ENCODE measurements at regions not wholly inside any gene's neighbourhood (a gene's known extent, or its start where the extent isn't known, plus 50 kb on each side); places are given as distances from the start of the nearest gene placed in this dataset.

DNA sequence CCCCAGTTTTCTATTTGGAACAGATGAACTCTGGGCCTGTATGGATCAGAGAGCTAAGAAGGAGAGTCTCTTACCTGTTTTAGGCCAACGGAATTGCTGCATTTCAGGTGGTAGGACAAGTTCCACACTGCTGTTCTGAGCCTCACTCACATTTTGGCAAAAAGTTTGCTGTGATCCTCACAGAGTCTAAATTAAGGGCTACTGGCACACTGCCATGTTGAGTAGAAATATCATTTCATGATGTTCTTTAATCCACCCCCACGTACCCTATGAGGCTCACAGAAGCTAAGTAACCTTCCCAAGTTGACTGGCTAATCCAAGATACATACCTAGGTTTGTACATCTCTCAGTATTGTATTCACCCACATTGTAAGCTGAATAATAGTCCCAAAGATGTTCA, 447.2 kb downstream of the INHBA start:
- H3K4me2 ChIP-seq (ENCODE audit: low read length), result no peak overlapping the region

GRCh38 chr7:41255113-41255512, 447.8 kb downstream of the INHBA start:
- Histone ChIP-seq H3K36me3 (ENCODE audit: insufficient read depth, low read length) (no peaks in the 10 kb centered on the region), H4K20me1 (ENCODE audit: insufficient read depth) (no peaks in the 10 kb centered on the region), H3K4me2 (ENCODE audit: low read length) (no peak overlapping the region), H3K9me2 (ENCODE audit: insufficient read depth, low read length) (no peaks in the 10 kb centered on the region), H3F3A (ENCODE audit: insufficient read depth, low read length, poor library complexity, severe bottlenecking) (no peaks in the 10 kb centered on the region), H3K79me2 (replicated peaks; ENCODE audit: insufficient read depth, low read length) (no peaks in the 10 kb centered on the region), H3K27ac (ENCODE audit: low read length) (no peak overlapping the region), H3K9ac (ENCODE audit: low read length) (no peak overlapping the region), H2AFZ (ENCODE audit: low read depth, low read length) (no peak overlapping the region), H3K9me3 (ENCODE audit: low read length) (no peaks in the 10 kb centered on the region), H3K27me3 (ENCODE audit: insufficient read depth, low read depth, low read length) (no peaks in the 10 kb centered on the region), H3K4me3 (ENCODE audit: low read length) (no peak overlapping the region)
- TF ChIP-seq EP300 (conservative IDR thresholded peaks at IDR 0.05; ENCODE audit: poor library complexity, severe bottlenecking) (no peak), MXI1 (conservative IDR thresholded peaks at IDR 0.05; ENCODE audit: poor library complexity, severe bottlenecking) (no peak), TAF1 (IDR thresholded peaks at IDR 0.05; ENCODE audit: low read depth) (no peak), POLR2AphosphoS5 (IDR thresholded peaks at IDR 0.05) (no peak), REST (IDR thresholded peaks at IDR 0.05; ENCODE audit: borderline replicate concordance) (no peak), RAD21 (conservative IDR thresholded peaks at IDR 0.05) (no peak), SMC3 (conservative IDR thresholded peaks at IDR 0.05; ENCODE audit: poor library complexity) (no peak), EZH2 (IDR thresholded peaks at IDR 0.05; ENCODE audit: borderline replicate concordance, insufficient read depth, low read length, poor library complexity, severe bottlenecking) (no peak)
- TF ChIP-seq, protein P1, sequence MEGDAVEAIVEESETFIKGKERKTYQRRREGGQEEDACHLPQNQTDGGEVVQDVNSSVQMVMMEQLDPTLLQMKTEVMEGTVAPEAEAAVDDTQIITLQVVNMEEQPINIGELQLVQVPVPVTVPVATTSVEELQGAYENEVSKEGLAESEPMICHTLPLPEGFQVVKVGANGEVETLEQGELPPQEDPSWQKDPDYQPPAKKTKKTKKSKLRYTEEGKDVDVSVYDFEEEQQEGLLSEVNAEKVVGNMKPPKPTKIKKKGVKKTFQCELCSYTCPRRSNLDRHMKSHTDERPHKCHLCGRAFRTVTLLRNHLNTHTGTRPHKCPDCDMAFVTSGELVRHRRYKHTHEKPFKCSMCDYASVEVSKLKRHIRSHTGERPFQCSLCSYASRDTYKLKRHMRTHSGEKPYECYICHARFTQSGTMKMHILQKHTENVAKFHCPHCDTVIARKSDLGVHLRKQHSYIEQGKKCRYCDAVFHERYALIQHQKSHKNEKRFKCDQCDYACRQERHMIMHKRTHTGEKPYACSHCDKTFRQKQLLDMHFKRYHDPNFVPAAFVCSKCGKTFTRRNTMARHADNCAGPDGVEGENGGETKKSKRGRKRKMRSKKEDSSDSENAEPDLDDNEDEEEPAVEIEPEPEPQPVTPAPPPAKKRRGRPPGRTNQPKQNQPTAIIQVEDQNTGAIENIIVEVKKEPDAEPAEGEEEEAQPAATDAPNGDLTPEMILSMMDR (IDR thresholded peaks at IDR 0.05; ENCODE audit: poor library complexity, severe bottlenecking), result no peak

More for the DNA sequence above, 447.2 kb downstream of the INHBA start:
- TF ChIP-seq TAF1 (IDR thresholded peaks at IDR 0.05; ENCODE audit: low read depth), result no peak
- no peak for TF ChIP-seq POLR2AphosphoS5 (IDR thresholded peaks at IDR 0.05)
- TF ChIP-seq, protein P1 (IDR thresholded peaks at IDR 0.05; ENCODE audit: poor library complexity, severe bottlenecking), result no peak
- no peak for TF ChIP-seq REST (IDR thresholded peaks at IDR 0.05; ENCODE audit: borderline replicate concordance)
- TF ChIP-seq MXI1 (conservative IDR thresholded peaks at IDR 0.05; ENCODE audit: poor library complexity, severe bottlenecking), result no peak
- no peak overlapping the region for H3K9ac ChIP-seq (ENCODE audit: low read length)
- no peaks in the 10 kb centered on the region for H3K36me3 ChIP-seq (ENCODE audit: insufficient read depth, low read length)
- H3K27me3 ChIP-seq (ENCODE audit: insufficient read depth, low read depth, low read length), result no peaks in the 10 kb centered on the region
- H3F3A ChIP-seq (ENCODE audit: insufficient read depth, low read length, poor library complexity, severe bottlenecking), result no peaks in the 10 kb centered on the region
- no peaks in the 10 kb centered on the region for H3K9me3 ChIP-seq (ENCODE audit: low read length)
- H3K27ac ChIP-seq (ENCODE audit: low read length), result no peak overlapping the region
- no peaks in the 10 kb centered on the region for H3K9me2 ChIP-seq (ENCODE audit: insufficient read depth, low read length)
- no peak overlapping the region for H2AFZ ChIP-seq (ENCODE audit: low read depth, low read length)
- no peaks in the 10 kb centered on the region for H4K20me1 ChIP-seq (ENCODE audit: insufficient read depth)
- H3K4me3 ChIP-seq (ENCODE audit: low read length), result no peak overlapping the region
- H3K79me2 ChIP-seq (replicated peaks; ENCODE audit: insufficient read depth, low read length), result no peaks in the 10 kb centered on the region

All from neural cell (in vitro differentiated cells).